ENCODE measurements at regions not wholly inside any gene's neighbourhood (a gene's known extent, or its start where the extent isn't known, plus 50 kb on each side); places are given as distances from the start of the nearest gene placed in this dataset.
"Not testable (repeated sequence)": the region's sequence is repeated elsewhere in the genome, so short reads cannot be mapped to it uniquely, and the experiment has no call there.

DNA sequence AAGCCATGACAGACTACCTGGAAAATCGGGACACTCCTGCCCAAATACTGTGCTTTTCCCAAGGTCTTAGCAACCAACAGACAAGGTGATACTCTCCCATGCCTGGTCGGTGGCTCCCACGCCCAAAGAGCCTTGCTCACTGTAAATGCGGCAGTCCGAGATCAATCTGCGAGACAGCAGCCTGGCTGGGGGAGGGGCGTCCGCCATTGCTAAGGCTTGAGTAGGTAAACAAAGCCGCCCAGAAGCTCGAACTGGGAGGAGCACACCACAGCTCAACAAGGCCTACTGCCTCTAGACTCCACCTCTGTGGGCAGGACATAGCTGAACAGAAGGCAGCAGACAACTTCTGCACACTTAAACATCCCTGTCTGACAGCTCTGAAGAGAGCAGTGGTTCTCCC is 272.1 kb upstream of the CCNG1 start:
- DNase-seq (ENCODE audit: low read depth): no peak

DNA sequence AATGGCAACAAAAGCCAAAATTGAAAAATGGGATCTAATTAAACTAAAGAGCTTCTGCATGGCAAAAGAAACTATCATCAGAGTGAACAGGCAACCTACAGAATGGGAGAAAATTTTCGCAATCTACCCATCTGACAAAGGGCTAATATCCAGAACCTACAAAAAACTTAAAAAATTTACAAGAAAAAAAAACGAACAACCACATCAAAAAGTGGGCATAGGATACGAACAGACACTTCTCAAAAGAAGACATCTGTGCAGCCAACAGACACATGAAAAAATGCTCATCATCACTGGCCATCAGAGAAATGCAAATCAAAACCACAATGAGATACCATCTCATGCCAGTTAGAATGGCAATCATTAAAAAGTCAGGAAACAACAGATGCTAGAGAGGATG is 267.2 kb upstream of the CCNG1 start:
- not testable (repeated sequence) for DNase-seq (ENCODE audit: low read depth)

DNA sequence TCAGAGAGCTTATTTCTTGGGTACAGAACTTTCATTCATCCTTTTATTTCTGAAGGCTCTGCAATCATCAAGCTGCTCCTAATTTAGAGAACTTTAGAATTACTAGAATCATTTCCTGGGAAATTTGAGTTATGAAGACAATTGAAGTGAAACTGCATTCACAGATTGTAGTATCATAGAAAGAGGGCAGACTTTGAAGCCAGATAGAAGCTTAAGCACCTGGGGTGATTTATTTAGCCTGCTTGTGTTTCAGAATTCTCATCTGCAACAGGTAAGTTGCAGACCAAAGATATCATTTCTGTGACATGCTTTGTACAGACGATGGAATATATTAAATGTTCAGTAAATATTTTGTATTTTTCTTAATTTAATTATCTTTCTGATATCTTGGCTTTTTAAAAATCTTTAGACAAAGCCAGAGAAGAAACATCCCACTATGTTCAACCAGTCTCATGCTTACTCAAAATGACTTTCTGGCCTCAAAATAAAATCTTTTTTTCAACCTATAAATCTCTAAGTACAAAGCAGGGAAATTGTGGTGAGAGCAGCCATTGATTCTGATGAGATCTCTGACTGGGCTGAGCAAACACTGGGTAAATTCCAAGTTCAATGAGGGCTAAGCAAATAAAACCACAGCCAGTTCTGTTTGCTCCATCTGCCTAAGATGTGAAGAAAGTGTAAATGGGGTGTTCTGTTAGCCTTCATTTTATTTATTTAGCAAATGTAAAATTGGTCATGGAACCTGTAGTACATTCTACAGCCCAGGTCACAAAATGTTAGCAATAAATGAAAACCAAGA is 264.7 kb upstream of the CCNG1 start:
- no peak for DNase-seq (ENCODE audit: low read depth)

DNA sequence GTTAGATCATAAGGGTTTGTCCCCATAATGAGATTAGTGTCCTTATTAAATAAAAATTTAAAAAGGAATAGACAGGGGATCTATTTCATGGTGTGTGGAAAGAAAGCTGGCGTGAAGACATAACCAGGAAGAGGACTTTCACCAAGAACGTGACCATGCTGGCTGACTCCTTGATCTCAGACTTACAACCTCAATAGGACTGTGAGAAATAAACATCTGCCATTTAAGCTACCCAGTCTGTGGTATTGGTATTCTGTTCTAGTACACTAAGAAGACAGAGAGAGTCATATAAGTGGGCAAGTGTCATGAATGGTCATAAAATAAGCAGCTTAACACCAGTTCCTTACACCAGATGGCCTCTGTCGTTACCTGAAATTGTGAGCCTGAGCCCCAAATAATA is 259.4 kb upstream of the CCNG1 start:
- DNase-seq (ENCODE audit: low read depth): no peak

DNA sequence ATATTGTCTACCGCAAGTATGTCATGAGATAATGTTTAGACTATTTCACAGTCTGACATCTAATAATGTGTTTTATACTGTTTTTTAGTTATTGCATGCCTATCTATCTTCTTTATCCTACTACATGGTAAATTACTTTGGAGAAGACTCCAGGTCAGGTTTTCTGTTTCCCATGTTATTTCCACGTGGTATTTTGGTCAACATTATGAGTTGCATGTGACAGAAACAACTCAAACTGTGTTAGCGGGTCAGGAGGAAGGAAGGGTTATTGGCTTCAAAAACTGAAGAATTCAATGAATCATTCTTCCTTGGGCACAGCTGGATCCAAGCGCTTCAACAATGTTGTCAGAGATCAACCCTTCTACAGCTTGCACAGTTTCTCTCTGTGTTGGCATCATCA is 252.1 kb upstream of the CCNG1 start:
- DNase-seq (ENCODE audit: low read depth): no peak

DNA sequence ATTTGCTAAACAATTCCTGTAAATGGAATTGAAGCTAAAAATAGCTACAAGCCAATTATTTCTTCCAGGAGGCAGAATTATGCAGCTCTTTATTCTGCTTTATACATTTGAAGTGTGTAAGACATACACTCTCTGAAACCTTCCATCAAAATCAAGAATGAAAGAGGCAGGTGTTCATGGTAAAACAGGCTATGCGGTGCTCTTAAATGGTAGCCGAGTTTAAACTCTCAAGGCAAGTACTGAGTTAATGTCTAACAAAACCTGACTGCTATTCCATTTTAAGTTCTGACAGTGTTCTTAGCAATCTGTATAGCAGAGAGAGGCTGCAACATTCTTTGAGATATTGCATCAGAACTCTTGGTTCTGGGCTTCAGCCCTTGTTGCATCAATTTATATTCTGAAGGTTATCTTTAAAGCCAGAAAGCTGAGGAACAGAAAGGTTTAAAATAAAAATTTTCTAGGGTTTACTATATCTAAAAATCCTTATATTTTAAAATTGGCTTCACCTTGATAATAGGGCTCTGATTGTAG is 248.3 kb upstream of the CCNG1 start:
- DNase-seq (ENCODE audit: low read depth): no peak

DNA sequence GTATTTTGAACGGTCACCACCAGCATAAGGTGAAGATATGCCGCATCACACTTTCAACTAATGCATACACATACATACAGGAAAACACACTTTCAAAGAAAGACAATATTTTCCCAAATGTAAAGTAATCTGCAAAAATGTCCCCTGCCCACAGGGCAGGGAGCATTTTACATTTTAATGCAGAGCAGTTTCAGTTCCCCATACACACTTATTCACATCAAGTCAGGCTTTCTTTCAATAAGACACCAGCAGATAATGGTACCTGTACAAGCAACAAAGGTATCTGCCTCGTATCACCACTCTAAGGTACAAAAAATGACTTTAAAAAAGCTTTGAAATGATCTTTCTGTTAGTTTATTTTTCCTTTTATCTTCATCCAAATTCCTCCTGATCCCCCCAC is 247.1 kb upstream of the CCNG1 start:
- no peak for DNase-seq (ENCODE audit: low read depth)

DNA sequence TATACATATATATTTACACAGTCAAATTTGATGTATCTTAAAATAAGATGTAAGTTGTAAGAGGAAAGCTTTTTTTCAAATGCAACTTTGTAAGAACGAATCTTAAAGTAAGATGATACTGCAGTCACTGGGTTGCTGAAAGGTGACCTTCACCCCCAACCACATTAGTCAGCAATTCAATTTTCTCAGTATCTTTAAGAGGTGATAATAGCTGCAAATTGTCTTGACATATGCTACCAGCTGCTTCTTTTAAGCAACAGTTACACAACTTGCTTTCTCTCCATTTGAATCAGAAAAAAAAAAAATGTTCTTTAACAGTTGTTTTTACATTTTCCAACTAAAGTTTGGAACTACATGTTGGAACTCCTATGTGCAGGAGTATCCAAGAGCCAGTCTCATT is 246.6 kb upstream of the CCNG1 start:
- no peak for DNase-seq (ENCODE audit: low read depth)

DNA sequence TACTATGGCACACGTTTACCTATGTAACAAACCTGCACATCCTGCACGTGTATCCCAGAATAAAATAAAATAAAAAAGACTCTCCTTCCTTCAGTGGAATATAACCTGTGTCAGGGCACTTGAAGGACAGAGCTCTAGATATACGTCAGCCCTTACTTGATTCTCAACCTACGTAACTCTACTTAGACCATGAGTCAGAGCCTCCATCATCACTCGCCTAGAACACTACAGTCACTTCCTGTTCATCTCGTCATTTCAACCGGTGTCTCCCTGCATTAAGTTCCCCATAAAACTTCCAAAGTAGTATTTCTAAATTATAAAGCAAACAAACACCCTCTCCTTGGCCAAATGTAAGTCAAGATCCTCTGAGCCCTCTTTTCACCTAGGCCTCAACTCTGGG is 243.5 kb upstream of the CCNG1 start:
- no peak for DNase-seq (ENCODE audit: low read depth)

DNA sequence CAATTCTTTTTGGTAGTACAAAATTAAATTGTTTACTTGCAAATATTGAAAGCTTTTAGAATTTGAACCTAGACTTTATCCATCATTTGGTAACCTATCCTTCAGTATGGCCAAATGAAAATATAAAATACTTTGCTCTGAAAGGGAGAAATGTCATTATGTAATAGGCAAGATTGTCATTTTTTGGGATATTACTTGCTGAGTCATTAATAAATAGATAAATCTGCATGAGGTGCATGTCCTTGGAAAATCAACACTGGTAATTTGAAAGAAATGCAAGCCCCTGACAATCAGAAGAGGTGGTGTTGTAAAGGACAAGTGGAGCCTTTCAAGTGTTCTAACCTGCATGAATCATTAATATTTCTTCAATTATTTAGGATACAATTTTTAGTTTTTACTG is 231.8 kb upstream of the CCNG1 start:
- no peak for DNase-seq (ENCODE audit: low read depth)

DNA sequence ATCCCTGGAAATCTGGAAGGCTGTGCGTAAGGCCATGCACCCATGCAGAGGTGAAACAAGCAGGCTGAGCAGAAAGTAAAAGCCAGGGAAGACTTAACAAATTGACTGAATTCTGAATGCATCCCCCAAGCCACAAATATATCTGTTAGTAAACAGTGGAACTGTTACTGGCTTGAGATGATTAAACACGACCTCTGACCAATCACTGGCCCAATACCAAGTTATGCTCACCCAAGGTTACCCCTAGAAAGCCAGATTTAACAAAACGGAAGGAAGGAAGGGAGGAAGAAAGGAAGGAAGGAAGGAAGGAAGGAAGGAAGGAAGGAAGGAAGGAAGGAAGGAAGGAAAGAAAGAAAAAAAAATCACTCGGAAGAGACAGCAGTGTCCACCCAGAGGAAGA is 215.8 kb upstream of the CCNG1 start:
- DNase-seq (ENCODE audit: low read depth): no peak

DNA sequence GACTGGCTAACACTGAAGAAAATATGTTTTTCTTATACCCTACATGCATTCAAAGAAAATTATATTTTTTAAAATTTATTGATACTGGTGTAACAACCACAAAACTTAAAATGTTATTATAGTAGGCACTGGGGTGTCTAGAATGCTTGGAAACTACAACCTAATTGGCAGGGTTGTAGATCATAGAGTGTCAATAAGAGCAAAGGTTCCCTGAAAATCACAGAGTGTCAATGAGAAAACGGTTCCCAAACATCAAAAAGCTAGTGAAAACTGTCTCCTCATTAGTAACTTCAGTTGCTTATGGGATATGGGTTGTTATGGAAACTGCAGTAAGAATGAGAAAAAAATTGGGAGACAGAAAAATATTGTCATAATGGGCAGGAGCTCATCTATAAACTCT is 214.4 kb upstream of the CCNG1 start:
- no peak for DNase-seq (ENCODE audit: low read depth)

DNA sequence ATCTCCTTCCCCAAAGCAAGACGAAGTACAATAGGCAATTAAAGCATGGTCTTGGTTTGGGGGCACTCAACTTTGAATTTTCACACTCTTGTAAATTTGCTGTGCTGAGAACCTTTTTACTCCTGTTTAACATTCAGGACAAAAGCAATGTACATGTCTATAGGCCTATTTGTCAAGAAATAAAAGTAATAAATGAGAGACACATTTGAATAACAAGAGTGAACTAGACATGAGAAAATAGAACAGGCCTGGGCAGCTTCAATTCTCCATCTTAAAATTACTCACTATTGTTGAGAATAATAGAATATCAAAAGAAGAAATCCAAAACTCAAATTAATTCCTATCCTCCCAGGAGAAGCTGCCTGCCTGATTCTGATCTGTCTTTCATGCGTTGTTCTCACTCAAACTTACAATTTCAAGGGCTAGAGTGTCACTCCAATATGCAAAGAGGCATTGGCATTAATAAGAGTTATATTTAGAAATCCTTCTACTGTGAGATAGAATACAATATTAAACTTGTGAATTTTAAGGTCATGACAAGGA is 192.9 kb upstream of the CCNG1 start:
- no peak for DNase-seq (ENCODE audit: low read depth)

DNA sequence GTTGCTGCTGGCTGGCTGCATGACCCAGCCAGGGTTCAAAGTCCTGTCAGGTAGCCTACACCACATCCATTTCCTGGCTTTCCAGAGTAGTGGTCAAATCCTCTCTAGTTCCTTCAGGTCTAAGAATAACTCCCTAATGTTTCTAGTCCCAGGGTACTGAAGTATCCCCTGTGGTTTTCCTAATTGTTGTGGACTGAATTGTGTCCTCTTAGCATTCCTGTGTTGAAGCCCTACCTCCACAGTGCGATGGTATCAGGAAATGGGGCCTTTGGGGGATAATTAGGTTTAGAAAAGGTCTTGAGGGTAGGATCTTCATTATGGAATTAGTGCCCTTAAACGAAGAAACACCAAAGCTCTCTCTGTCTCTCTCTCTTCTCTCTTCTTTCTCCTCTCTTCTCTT is 191.8 kb upstream of the CCNG1 start:
- no peak for DNase-seq (ENCODE audit: low read depth)

DNA sequence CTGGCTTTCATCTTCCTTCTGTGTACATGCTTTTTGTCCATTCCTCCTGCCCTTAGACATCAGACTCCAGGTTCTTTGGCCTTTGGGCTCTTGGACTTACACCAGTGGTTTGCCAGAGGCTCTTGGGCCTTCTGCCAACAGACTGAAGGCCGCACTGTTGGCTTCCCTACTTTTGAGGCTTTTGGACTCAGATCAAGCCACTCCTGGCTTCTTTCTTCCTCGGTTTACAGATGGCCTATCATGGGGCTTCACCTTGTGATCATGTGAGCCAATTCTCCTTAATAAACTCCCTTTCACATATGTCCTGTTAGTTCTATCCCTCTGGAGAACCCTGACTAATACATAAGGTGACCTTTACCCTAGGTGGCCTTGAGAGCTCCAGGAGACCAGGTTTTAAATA is 189.1 kb upstream of the CCNG1 start:
- DNase-seq (ENCODE audit: low read depth): no peak

DNA sequence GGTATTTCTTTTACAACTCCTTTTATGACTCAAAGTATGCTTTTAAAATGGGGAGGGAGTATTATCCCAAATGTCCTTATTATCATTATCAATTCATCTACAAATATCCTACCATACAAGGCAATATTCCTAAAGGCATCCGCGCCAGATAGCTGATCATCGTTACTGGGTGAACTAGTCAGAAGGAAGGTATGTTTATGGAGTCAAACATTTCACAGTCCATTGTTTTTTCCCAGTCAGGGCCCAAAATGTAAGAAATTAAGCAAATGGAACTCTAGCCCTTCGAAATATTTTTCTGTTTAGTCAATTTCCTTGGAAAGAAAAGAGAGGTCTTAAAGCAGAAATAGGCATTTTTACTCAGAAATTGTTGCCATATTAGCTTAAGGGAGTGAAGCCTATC is 188.5 kb upstream of the CCNG1 start:
- DNase-seq (ENCODE audit: low read depth): no peak

DNA sequence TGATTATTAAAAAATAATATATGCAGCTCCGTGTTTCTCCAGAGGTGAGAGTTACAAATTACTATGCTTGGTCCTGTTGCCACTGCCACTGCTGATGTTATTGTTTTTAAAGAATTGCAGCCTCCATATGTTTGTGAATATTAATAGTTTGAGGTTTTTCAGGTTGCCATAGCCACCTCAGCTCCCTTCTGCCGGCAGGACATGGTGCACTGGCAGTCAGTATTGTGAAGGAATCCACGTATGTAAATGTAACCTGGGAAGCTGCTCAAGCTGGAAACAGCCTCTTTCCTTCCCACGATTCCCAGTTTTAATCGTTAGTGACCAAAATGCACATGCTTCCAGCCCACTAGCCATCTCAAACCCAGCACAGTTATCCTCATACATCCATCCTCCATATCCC is 184.4 kb upstream of the CCNG1 start:
- DNase-seq (ENCODE audit: low read depth): no peak

DNA sequence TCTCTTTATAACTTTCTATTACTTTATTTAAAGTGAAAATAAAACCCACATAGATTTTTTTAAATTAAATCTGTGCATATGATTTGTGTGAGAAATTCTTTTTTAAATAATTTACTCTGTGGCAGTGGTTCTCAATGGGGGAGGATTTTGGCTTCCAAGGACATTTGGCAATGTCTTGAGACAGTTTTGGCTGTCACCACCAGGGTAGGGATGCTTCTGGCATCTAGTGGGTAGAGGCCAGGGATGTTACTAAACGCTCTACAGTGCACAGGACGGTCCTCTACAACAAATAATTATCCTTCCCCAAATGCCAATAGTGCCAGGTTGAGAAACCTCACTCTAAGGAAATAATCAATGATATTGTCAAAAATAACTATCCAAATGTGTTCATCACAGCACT is 177.9 kb upstream of the CCNG1 start:
- DNase-seq (ENCODE audit: low read depth): no peak

DNA sequence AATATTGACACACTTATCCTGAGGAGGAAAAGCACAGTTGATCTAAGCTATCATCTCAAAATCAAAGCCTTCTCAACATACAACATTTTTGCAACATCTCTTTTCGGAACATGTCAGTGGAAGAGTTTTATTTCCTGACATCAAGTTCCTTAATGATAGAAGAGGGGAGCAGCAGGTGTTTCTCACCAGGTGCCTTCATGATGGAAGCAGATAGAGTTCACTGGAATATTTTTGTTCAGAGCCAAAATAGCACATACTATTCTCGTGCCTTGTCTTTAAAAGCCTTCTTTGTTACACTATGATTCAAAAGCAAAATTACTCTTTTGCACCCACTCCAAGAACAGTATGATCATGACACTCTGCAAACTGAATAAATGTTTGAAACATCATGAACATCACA is 176.9 kb upstream of the CCNG1 start:
- no peak for DNase-seq (ENCODE audit: low read depth)

DNA sequence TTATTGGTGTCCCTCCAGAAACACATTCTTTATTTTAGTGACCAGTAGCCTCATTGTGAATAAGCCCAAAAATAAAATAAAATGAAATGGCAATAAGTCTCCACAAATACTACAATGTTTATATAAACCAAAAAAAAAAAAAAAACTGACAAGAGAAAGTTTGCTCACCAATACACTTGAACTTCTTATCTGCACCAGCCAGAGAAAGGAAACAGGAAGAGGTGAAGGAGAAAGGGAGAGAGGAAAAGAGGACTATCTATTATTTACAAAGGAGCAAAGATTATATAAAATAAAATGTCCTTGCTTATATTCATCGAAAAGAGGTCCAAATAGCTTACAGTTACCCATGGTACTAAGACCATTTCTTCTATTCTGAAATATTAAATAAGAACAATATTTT is 176.4 kb upstream of the CCNG1 start:
- no peak for DNase-seq (ENCODE audit: low read depth)

DNA sequence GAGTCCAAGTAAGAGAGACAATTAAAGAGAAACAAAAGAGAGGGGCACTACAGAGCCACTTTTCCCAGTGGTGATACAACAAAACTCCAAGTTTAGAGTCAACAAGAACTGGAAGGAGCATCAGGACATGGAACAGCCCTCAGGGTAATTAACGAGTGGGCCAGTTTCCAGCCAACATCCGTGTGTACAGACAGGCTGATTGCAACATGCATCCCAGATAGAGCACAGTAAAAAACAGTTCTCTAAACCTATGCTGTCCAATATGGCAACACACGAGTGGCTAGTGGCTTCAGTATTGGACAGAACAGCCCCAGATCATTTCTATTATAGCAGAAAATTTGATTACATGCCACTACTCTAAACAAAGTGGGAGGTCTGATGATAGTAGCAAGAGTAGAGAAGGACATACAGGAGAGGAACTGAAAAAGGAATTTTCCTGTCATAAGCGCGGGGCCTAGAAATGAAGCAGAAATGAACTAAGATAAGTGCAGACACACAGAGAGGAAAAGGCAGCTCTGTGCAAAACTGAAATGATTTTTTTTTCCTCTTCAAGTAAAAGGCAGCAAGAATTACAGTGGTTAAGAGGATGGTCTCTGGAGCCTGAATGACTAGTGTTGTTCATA is 175.6 kb upstream of the CCNG1 start:
- no peak for DNase-seq (ENCODE audit: low read depth)

DNA sequence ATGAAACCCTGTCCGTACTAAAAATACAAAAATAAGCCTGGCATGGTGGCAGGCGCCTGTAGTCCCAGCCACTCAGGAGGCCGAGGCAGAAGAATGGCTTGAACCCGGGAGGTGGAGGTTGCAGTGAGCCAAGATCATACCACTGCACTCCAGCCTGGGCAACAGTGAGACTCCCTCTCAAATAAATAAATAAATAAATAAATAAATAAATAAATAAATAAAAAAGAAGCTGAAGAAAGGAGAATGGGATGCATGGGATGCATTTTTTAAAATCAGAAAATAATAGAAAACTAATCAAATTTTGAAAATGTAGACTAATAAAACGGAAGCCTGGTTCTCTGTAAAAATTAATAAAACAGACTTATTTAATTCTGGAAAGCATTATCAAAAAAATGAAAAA is 171.1 kb upstream of the CCNG1 start:
- DNase-seq (ENCODE audit: low read depth): not testable (repeated sequence)

DNA sequence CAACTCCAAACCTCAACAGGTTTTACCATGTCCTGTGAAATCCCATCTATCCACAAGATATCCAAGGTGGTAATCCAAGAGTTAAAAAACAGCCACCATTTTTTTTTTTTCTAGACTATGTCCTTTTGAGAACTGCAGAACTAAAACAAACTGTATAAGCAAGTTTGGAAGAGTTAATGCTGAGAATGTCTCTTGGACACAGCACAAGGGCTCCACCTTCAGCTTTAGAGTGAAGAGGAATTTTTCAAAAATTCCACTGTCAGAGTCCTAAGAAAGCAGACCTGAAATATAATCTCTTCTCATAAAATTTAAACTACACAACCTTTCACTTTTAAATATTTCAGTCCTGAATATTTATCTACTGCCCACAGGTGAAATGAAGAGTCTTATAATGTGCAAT is 167.8 kb upstream of the CCNG1 start:
- DNase-seq (ENCODE audit: low read depth): no peak

DNA sequence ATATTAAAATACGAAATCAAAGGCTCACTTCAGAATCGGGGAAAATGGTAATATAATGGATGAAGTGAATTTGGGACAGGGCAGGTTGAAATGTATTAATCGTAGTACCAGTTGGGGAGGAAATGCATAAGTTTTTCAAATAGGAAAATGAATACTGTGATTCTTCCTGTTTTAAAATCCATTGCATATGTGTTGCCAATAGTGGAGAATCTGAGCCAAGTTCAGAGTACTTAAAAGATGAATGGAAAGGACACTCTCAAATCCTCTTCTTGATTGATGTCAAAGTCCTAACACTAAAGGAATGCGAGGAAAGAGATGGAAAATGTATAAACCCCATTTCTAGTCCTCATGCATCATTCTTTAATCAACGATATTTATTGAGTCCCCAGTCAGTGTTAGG is 160.9 kb upstream of the CCNG1 start:
- DNase-seq (ENCODE audit: low read depth): no peak

Data from stimulated activated CD8-positive, alpha-beta memory T cell treated with anti-CD3 and anti-CD28 coated beads, Interleukin-4, amount 100 ng/mL, for 24 hours (primary cell).